ENCODE measurements at regions not wholly inside any gene's neighbourhood (a gene's known extent, or its start where the extent isn't known, plus 50 kb on each side); places are given as distances from the start of the nearest gene placed in this dataset.

GRCh38 chr5:8611067-8611466 is 742.1 kb downstream of the MTRR start:
- Histone ChIP-seq H3K4me3 (no peak overlapping the region), H3K27me3 (no peaks in the 10 kb centered on the region)
- no peak for ATAC-seq

GRCh38 chr5:8613078-8613685 is 744.2 kb downstream of the MTRR start:
- no peaks in the 10 kb centered on the region for H3K4me1 ChIP-seq
- no peak for TF ChIP-seq CTCF (IDR thresholded peaks at IDR 0.05)
- intact Hi-C loops (cut with DNase I): no loop called here
- H3K27me3 ChIP-seq: no peaks in the 10 kb centered on the region
- no peak for ATAC-seq
- H3K9me3 ChIP-seq: no peaks in the 10 kb centered on the region
- H3K36me3 ChIP-seq: no peaks in the 10 kb centered on the region
- H3K27ac ChIP-seq: no peak overlapping the region
- no peak for DNase-seq
- no peak overlapping the region for H3K4me3 ChIP-seq

More at GRCh38 chr5:8611067-8611466, 742.1 kb downstream of the MTRR start:
- no peaks in the 10 kb centered on the region for H3K9me3 ChIP-seq
- H3K27ac ChIP-seq: no peak overlapping the region
- H3K4me1 ChIP-seq: no peaks in the 10 kb centered on the region
- intact Hi-C loops (cut with DNase I): no loop called here
- no peak for TF ChIP-seq CTCF (IDR thresholded peaks at IDR 0.05)
- no peaks in the 10 kb centered on the region for H3K36me3 ChIP-seq
- no peak for DNase-seq

GRCh38 chr5:8615142-8615858 is 746.4 kb downstream of the MTRR start:
- intact Hi-C loops (cut with DNase I): no loop called here
- TF ChIP-seq CTCF (IDR thresholded peaks at IDR 0.05): no peak
- ATAC-seq (no peak), DNase-seq (no peak)
- no peaks in the 10 kb centered on the region for H3K9me3 ChIP-seq
- H3K4me3 ChIP-seq: no peak overlapping the region
- H3K36me3 ChIP-seq: no peaks in the 10 kb centered on the region
- no peaks in the 10 kb centered on the region for H3K4me1 ChIP-seq
- H3K27ac ChIP-seq: no peak overlapping the region
- no peaks in the 10 kb centered on the region for H3K27me3 ChIP-seq

- no peak for TF ChIP-seq CTCF (IDR thresholded peaks at IDR 0.05)
- H3K4me3 ChIP-seq: no peak overlapping the region
- H3K27me3 ChIP-seq: no peaks in the 10 kb centered on the region
- ATAC-seq: no peak
- H3K9me3 ChIP-seq: no peaks in the 10 kb centered on the region
- no peaks in the 10 kb centered on the region for H3K36me3 ChIP-seq
- no peaks in the 10 kb centered on the region for H3K4me1 ChIP-seq
- H3K27ac ChIP-seq: no peak overlapping the region
- DNase-seq: no peak
- intact Hi-C loops (cut with DNase I): no loop called here
Measured at GRCh38 chr5:8628521-8628920, 759.6 kb downstream of the MTRR start.

- H3K4me3 ChIP-seq: no peak overlapping the region
- H3K9me3 ChIP-seq: no peaks in the 10 kb centered on the region
- no peak for DNase-seq
- H3K36me3 ChIP-seq: no peaks in the 10 kb centered on the region
- H3K4me1 ChIP-seq: no peaks in the 10 kb centered on the region
- no peak overlapping the region for H3K27ac ChIP-seq
- no peak for TF ChIP-seq CTCF (IDR thresholded peaks at IDR 0.05)
- intact Hi-C loops (cut with DNase I): no loop called here
- H3K27me3 ChIP-seq: no peaks in the 10 kb centered on the region
- no peak for ATAC-seq
Measured at GRCh38 chr5:8633259-8633658, 764.3 kb downstream of the MTRR start.
